ENCODE measurements at regions not wholly inside any gene's neighbourhood (a gene's known extent, or its start where the extent isn't known, plus 50 kb on each side); places are given as distances from the start of the nearest gene placed in this dataset.

- no peak for DNase-seq
Measured at GRCh38 chr6:133583907-133584427, 304.9 kb upstream of the TCF21 start.

- no peak for DNase-seq
Measured at GRCh38 chr6:133584823-133585222, 304.1 kb upstream of the TCF21 start.

- DNase-seq: no peak
Measured at GRCh38 chr6:133585978-133586377, 302.9 kb upstream of the TCF21 start.

- DNase-seq: no peak
Measured at GRCh38 chr6:133587546-133588160, 301.3 kb upstream of the TCF21 start.

DNA sequence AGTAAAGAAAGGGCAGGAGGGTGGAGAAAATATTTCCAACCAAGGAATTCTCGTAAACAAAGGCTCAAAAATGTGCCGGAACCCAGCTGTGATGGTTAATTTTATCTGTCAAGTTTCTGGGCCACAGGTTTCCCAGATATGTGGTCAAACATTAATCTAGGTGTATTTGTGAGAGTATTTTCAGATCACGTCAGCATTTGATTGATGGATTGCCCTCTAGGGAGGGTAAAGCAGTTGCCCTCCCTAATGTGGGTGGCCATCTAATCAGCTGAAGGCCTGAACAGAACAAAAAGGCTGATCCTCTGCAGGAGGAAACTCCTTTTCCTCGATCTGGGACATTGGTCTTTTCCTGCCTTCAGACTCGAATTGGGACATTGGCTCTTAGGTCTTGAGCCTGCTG is 298.7 kb upstream of the TCF21 start:
- no peak for DNase-seq

- DNase-seq: no peak
Measured at GRCh38 chr6:133590814-133591213, 298.1 kb upstream of the TCF21 start.

- DNase-seq: no peak
Measured at GRCh38 chr6:133591275-133591674, 297.6 kb upstream of the TCF21 start.

DNA sequence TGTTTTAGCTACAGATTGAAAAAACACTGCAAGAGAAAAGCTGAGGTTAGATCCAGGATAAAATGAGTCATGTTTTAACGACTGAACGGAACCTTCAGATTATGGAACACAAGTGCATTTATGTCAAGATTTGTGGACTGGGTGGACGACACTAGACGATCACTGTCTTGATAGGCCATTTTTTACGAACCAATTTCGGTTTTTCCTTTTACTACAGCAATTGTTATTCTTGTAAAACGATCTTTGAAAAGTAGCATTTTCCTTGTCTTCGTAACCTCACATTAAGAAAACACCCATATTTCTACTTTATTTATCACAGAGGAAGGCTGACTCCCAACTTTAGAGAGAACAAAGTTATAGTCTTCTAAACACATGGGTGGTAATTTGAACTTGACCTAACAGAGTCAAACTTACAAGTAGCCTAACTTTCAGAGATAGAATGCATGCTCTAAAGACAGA is 294.2 kb upstream of the TCF21 start:
- no peak for DNase-seq

GRCh38 chr6:133595111-133595761 is 293.7 kb upstream of the TCF21 start:
- no peak for DNase-seq

DNA sequence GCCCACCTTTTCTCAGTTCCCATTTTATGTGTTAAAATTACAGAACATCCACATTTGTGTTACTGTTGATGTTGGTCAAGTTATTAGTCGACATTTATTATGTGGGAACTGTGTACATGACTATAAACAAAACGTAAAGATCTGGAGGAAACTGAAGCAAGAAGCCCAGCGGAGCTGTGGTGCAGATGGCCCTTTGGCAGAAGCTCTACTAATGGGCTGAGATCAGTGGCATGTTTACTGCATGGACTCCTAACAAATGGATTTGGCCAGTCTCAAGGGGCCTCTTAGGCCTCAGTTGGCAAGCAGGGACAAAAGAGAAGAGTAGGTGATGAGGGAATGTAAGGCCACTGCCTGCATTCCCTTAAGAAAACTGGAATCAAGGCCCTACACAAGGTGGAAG is 282.1 kb upstream of the TCF21 start:
- no peak for DNase-seq

DNA sequence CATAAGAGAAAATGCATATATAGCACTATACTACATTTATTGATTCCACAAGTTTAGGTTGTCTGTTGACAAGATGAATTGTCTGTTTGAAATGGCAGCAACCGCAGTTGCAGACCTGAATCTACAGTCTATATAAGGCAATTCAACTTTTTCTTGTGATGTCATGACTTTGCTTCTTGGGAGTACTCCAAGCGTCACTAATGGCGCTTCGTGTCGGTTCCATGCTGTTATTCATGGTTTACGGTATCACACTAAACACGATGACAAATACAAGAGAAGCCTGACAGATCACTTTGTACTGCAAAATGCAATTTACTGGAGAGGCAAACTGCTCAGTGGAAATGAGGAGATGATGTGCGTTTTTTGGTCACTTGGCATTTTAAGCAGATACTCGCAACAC is 280.3 kb upstream of the TCF21 start:
- DNase-seq: no peak

DNA sequence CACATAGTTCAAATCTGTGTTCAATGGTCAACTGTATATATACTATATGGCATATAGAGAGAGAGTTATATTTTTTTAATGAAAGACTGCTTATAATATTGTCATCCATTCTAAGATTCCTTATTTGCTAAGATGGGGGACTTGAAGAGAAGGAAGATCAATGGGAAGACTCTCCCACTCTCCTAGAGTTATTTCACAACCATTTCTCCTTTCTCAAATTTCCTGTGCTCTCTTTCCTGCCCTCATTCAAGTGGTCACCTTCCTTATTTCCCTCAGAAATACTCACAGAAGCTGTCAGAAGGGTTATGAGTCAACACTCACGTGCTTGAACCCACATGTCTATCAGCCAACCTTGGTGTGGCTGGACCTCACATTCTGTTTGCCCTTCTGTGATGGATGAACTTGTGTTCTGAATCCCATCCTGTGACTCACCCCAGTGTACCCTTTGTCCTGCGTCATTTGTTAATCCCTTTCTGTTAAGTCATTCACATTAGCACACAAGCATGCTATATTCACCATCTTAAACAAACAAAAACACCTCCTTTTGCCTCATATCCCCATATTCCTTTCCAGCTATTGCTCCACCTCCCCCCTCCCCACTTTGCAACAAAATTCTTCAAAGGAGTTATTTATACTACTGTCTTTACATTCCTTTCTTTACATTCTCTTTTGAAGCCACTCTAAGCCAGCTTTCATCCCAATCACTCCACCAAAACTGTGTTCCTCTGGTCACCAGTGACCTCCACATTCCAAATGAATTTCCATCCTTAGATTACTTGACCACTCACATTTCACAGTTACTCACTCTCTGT is 279.3 kb upstream of the TCF21 start:
- no peak for DNase-seq

DNA sequence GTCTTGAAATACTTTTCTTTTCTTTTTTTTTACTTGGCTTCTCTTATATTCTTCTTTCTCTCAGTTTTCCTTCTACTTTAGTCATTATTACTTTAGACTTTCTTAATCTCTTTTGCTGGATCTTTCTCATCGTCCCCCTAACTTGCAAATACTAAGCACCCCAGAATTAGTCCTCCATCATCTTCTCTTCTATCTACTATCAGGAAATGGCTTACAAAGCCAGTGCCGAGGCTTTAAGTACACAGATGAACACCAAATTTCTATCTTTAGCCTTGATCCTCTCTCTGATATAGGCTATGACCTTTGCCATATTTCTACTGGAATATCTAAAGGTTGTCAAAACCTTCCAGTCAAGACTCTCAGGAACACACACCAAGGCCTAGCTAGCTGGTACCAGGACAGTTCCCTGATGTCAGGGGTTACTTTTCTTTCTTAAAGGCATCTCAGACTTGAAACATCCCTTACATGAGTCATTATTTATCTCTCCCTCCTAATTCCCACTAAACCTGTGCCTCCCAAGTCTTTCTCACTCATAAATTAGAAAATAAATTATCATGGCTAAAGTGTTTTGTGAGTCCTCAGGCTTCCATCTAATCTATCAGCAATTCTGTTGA is 278.6 kb upstream of the TCF21 start:
- DNase-seq: no peak

DNA sequence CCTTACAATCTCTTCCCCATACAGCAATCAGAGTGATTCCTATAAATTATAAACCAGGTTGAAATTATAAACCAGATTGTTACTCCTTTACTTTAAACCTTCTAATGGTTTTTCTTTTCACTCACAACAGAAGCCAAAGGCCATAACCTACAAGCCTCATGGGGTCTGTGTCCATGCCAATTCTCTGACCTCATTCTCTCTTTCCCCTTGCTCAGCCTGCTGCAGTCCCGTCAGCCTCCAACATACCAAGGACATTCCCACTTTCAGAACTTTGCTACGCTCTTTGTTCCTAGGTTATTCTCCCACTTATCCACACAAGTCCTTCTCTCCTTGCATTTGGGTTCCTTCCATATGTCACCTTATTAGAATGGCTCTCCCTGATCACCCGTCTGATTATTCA is 277.9 kb upstream of the TCF21 start:
- no peak for DNase-seq

DNA sequence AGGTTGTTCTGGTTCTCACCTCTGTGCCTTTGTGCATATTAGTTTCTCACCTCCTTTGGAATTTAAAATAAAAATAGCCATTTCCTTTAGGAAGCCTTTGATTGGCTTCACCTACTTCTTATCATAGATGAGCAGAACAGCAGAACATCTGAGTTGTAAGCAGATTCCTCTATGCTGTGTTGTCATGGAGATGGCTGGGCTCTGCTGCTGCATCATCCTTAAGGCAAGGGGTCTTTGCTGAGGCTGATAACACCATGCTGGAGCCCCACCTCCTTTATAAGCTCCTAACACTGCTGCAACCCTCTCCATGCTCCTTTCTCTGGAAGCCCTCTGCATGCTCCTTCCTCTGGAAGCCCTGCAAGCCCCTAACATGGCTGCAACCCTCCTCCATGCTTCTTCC is 276.5 kb upstream of the TCF21 start:
- DNase-seq: no peak

GRCh38 chr6:133613211-133613610 is 275.7 kb upstream of the TCF21 start:
- DNase-seq: no peak

- DNase-seq: no peak
Measured at GRCh38 chr6:133621751-133622150, 267.2 kb upstream of the TCF21 start.

DNA sequence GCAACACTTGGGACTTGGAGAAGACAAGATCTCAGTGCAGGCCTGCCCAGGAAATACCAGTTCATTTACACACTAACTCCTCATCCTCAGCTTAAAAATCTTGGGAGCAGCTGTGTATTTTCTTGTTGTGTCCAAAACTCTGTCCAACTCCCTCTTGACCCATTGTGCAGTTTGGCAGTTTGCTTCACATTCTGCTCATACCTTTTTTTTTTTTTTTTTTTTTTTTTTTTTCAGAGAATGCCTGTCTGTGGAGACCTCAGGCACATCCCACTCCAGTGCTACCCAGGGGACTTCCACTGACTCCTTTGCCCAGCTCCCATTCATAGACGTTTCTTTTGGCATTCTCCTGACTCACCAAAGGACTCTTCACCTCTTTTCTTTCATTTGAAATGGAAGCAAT is 265.8 kb upstream of the TCF21 start:
- no peak for DNase-seq

- no peak for DNase-seq
Measured at GRCh38 chr6:133623621-133624020, 265.3 kb upstream of the TCF21 start.

DNA sequence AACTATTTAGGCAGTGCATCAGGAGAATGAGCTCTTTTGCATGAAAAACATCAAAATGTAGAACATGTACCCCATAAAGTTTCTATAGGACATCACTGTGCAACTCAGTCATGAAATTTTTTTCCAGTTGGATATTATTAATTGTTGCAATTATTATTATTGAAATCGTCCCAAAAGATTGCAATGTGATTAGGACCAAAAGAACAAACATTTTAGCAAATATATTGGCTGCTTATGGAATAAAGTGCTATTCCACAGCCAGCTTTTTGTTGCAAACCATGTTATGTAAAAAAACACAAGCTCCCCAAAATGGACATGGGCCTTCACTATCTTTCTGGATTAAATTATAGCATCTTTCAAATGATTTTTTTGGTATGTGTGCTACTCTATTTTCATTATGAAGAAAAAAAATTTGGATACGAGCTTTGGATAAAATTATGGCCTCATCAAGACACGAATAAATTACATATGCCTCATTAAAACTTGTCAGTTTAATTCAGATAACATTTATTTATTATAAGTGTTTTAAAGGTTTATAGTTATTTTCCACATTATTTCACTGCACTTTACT is 262.7 kb upstream of the TCF21 start:
- DNase-seq: no peak

- DNase-seq: no peak
Measured at GRCh38 chr6:133629970-133630369, 258.9 kb upstream of the TCF21 start.

DNA sequence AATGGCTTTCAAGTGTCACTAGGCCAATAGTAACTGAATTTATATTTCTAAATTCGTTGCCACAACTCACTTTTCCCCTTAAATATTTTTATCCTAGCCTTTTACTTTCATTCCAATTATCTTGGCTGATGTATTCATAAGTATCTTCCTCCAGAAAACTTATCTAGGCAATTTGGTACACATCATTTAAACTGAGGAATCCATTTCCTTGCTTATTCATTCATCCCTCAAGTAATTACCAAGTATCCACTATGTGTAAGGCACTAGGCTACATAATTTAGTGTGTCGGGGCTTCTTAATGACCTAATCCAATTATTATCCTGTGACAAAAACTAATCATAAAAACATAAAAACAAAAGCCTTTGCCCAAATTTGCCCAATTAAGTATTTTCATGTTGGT is 258.3 kb upstream of the TCF21 start:
- DNase-seq: no peak

GRCh38 chr6:133631421-133631820 is 257.5 kb upstream of the TCF21 start:
- no peak for DNase-seq
